PC-9 (cell line): ENCODE measurements at regions not wholly inside any gene's neighbourhood (a gene's known extent, or its start where the extent isn't known, plus 50 kb on each side); places are given as distances from the start of the nearest gene placed in this dataset.

ENCODE experiments used
- BruUV-seq: library from RNA; stranded (reverse); fragments of 400-500 nt; replicated peaks from 2 replicates; lab custom pipeline; 2021; lab: Mats Ljungman, UMichigan
- CTCF ChIA-PET: fragments of 300-600 bp; sonication (Branson Sonifier 250); formaldehyde crosslinking; loops from one replicate; lab custom pipeline; 2022; ENCODE audit warnings: antibody characterized with exemption; lab: Charles Lee
- POLR2A ChIA-PET: fragments of 300-600 bp; sonication (Branson Sonifier 250); formaldehyde crosslinking; loops from one replicate; lab custom pipeline; 2022; ENCODE audit warnings: antibody characterized with exemption; ENCODE audit not compliant: unreplicated experiment; lab: Charles Lee
- DNase-seq, 2 experiments: peaks; one replicate each; pipeline versions ENCODE4 v3.0.0 to v3.0.0-alpha.2; 2015 to 2022; ENCODE audit warnings: mixed read lengths in 1 of 2
- H2AFZ ChIP-seq: fragments of 200-600 bp; sonication (generic); 2 replicates; pipeline ENCODE4 v1.8.1; 2017; ENCODE audit warnings: antibody characterized with exemption
- H3F3A ChIP-seq: fragments of 200-600 bp; sonication (generic); 2 replicates; pipeline ENCODE4 v1.8.1; 2017; ENCODE audit warnings: antibody characterized with exemption, mild to moderate bottlenecking, low read depth; ENCODE audit not compliant: insufficient read depth
- H3K27ac ChIP-seq: fragments of 200-600 bp; sonication (generic); 2 replicates; pipeline ENCODE4 v1.6.1; 2016; ENCODE audit warnings: mixed run types
- H3K27me3 ChIP-seq: fragments of 200-600 bp; sonication (generic); 2 replicates; pipeline ENCODE4 v1.6.1; 2016; ENCODE audit warnings: low read depth, mixed run types; ENCODE audit not compliant: insufficient read depth
- H3K36me3 ChIP-seq: fragments of 200-600 bp; sonication (generic); 2 replicates; pipeline ENCODE4 v1.6.1; 2016; ENCODE audit warnings: low read depth, mixed run types
- H3K4me1 ChIP-seq: fragments of 200-600 bp; sonication (generic); replicated peaks from 2 replicates; pipeline ENCODE4 v1.6.1; 2016; ENCODE audit warnings: mixed run types; ENCODE audit not compliant: insufficient read depth
- H3K4me2 ChIP-seq: fragments of 200-600 bp; sonication (generic); 2 replicates; pipeline ENCODE4 v1.6.1; 2017; ENCODE audit warnings: mixed run types
- H3K4me3 ChIP-seq: fragments of 200-600 bp; sonication (generic); 2 replicates; pipeline ENCODE4 v1.6.1; 2016; ENCODE audit warnings: mixed run types
- H3K79me2 ChIP-seq: fragments of 200-600 bp; sonication (generic); 2 replicates; pipeline ENCODE4 v1.6.1; 2017; ENCODE audit warnings: low read depth, mixed run types
- H3K9me2 ChIP-seq: fragments of 200-600 bp; sonication (generic); 2 replicates; pipeline ENCODE4 v1.8.1; 2017; ENCODE audit warnings: mild to moderate bottlenecking; ENCODE audit not compliant: insufficient read depth
- H3K9me3 ChIP-seq: fragments of 200-600 bp; sonication (generic); 2 replicates; pipeline ENCODE4 v1.8.1; 2016; ENCODE audit warnings: low read depth; ENCODE audit not compliant: insufficient read depth
- H4K20me1 ChIP-seq: fragments of 200-600 bp; sonication (generic); 2 replicates; pipeline ENCODE4 v1.8.1; 2017; ENCODE audit not compliant: insufficient read depth
- EZH2 ChIP-seq: fragments of 200-600 bp; sonication (generic); IDR thresholded peaks from 2 replicates; pipeline ENCODE4 v1.8.0; 2017; ENCODE audit warnings: antibody characterized with exemption, low read depth
- intact Hi-C: fragments of 100-400 bp; cut with micrococcal nuclease; formaldehyde crosslinking; loops from one replicate; pipeline ENCODE4 v1.10.0; 2022; ENCODE audit not compliant: unreplicated experiment
- TF ChIP-seq, protein P1 (sequence below): fragments of 200-600 bp; sonication (generic); conservative IDR thresholded peaks from 2 replicates; pipeline ENCODE4 v1.6.1; 2017; ENCODE audit warnings: mixed run types, antibody characterized with exemption, mild to moderate bottlenecking, moderate library complexity

GRCh38 chr1:79323239-79324025 lies 316.9 kb upstream of the ADGRL4 start:
- H4K20me1 ChIP-seq, result no peaks in the 10 kb centered on the region
- BruUV-seq, result no TSS peak
- H3K27ac ChIP-seq, result peak overlapping the region; percentile 57
- H3K36me3 ChIP-seq, result no peaks in the 10 kb centered on the region
- no peak overlapping the region for H2AFZ ChIP-seq
- H3K9me3 ChIP-seq, result peaks cover 8% of the 10 kb centered on the region; the same call in 1 of the 2 replicates
- H3K4me3 ChIP-seq, result no peak overlapping the region
- H3K9me2 ChIP-seq, result no peaks in the 10 kb centered on the region
- H3F3A ChIP-seq, result peaks cover 4% of the 10 kb centered on the region; the same call in 1 of the 2 replicates
- TF ChIP-seq, protein P1, sequence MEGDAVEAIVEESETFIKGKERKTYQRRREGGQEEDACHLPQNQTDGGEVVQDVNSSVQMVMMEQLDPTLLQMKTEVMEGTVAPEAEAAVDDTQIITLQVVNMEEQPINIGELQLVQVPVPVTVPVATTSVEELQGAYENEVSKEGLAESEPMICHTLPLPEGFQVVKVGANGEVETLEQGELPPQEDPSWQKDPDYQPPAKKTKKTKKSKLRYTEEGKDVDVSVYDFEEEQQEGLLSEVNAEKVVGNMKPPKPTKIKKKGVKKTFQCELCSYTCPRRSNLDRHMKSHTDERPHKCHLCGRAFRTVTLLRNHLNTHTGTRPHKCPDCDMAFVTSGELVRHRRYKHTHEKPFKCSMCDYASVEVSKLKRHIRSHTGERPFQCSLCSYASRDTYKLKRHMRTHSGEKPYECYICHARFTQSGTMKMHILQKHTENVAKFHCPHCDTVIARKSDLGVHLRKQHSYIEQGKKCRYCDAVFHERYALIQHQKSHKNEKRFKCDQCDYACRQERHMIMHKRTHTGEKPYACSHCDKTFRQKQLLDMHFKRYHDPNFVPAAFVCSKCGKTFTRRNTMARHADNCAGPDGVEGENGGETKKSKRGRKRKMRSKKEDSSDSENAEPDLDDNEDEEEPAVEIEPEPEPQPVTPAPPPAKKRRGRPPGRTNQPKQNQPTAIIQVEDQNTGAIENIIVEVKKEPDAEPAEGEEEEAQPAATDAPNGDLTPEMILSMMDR, result no peak
- no peak for TF ChIP-seq EZH2
- 0 out of 2 replicates have a peak overlapping the region, but pooled peaks have one; percentile 14 for H3K4me2 ChIP-seq
- intact Hi-C loops, result no loop called here
- H3K27me3 ChIP-seq, result no peaks in the 10 kb centered on the region
- no peaks in the 10 kb centered on the region for H3K79me2 ChIP-seq
- CTCF ChIA-PET, result no interaction called here
- peak in 1 of 2 experiments; percentile 86 for DNase-seq
- POLR2A ChIA-PET, result interaction anchor here (0.6 kb wide), 1 partner anchor 484 kb away, joined by 6 read pairs; no protein-coding TSS in a partner anchor
- peaks cover 6% of the 10 kb centered on the region; the same call in 1 of the 2 replicates for H3K4me1 ChIP-seq

GRCh38 chr1:79322511-79323027 lies 316.0 kb upstream of the ADGRL4 start:
- intact Hi-C loops, result no loop called here
- Histone ChIP-seq H3K36me3 (no peaks in the 10 kb centered on the region), H2AFZ (no peak overlapping the region), H3K4me2 (0 out of 2 replicates have a peak overlapping the region, but pooled peaks have one; percentile 14), H3K9me3 (peaks cover 8% of the 10 kb centered on the region; the same call in 1 of the 2 replicates), H3K27me3 (no peaks in the 10 kb centered on the region), H3F3A (peaks cover 4% of the 10 kb centered on the region; the same call in 1 of the 2 replicates), H4K20me1 (no peaks in the 10 kb centered on the region), H3K4me1 (peaks cover 6% of the 10 kb centered on the region; the same call in 1 of the 2 replicates), H3K79me2 (no peaks in the 10 kb centered on the region), H3K9me2 (no peaks in the 10 kb centered on the region), H3K27ac (peak overlapping the region; percentile 57), H3K4me3 (no peak overlapping the region)
- no peak for TF ChIP-seq EZH2
- TF ChIP-seq, protein P1, result no peak
- POLR2A ChIA-PET, result interaction anchor here (0.6 kb wide), 1 partner anchor 483 kb away, joined by 6 read pairs; no protein-coding TSS in a partner anchor
- no TSS peak for BruUV-seq
- DNase-seq, result no peak
- CTCF ChIA-PET, result no interaction called here

GRCh38 chr1:79312438-79312837 lies 305.9 kb upstream of the ADGRL4 start:
- Histone ChIP-seq H3K79me2 (no peaks in the 10 kb centered on the region), H4K20me1 (no peaks in the 10 kb centered on the region), H3K4me1 (no peaks in the 10 kb centered on the region), H3K9me2 (no peaks in the 10 kb centered on the region), H3K36me3 (no peaks in the 10 kb centered on the region), H3K27me3 (no peaks in the 10 kb centered on the region), H3K27ac (no peak overlapping the region), H2AFZ (0 out of 2 replicates have a peak overlapping the region, but pooled peaks have one; percentile 5), H3F3A (no peaks in the 10 kb centered on the region), H3K4me3 (no peak overlapping the region), H3K4me2 (no peak overlapping the region), H3K9me3 (no peaks in the 10 kb centered on the region; the same call in 1 of the 2 replicates)
- TF ChIP-seq, protein P1, result no peak
- no peak for TF ChIP-seq EZH2
- POLR2A ChIA-PET, result no interaction called here
- CTCF ChIA-PET, result no interaction called here
- BruUV-seq, result no TSS peak
- intact Hi-C loops, result no loop called here
- DNase-seq, result no peak
